ENCODE measurements at regions not wholly inside any gene's neighbourhood (a gene's known extent, or its start where the extent isn't known, plus 50 kb on each side); places are given as distances from the start of the nearest gene placed in this dataset.

DNA sequence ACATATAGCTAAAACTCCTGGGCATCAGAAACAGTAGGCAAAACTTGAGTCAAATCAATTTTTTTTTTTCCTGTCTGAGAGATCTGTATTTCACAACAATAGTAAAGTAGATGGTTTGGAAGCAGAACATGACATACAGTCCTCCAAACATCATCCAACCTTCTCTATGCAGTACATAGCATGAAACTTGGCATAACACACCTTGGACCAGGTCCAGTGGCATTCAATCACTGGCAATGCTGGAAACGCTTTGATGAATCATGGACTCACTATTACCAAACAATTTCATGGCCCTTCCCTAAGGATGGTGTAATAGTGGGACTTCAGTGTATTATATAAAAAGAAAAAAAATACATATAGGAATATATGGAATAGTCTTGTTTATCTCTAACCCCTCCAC lies 154.6 kb downstream of the FMR1NB start:
- no peak overlapping the region for H2BK12ac ChIP-seq (ENCODE audit: insufficient read length, low read depth, low read length)
- peaks cover 22% of the 10 kb centered on the region for H3K9me3 ChIP-seq (ENCODE audit: control insufficient read depth, low read depth, low read length)
- no peak overlapping the region for H3K56ac ChIP-seq (ENCODE audit: insufficient read length, low read depth, low read length)
- Mint-ChIP-seq H3K36me3 (ENCODE audit: insufficient read depth in 1 of 3, low read depth in 3 of 3) (peaks cover 0 to 4% (median 0%) of the 10 kb centered on the region in 3 experiments; a peak in 3 of 7 replicates), H3K4me3 (no peak overlapping the region), H3K27me3 (ENCODE audit: low read depth) (no peaks in the 10 kb centered on the region), H3K4me1 (peaks cover 2 to 6% of the 10 kb centered on the region in 2 experiments; a peak in 2 of 4 replicates), H3K27ac (no peak overlapping the region), H3K9me3 (peaks cover 51 to 57% of the 10 kb centered on the region in 2 experiments)
- no peak overlapping the region for H4K5ac ChIP-seq (ENCODE audit: insufficient read length, low read depth, low read length)
- H4K91ac ChIP-seq (ENCODE audit: insufficient read length, low read depth, low read length): no peak overlapping the region
- no peak overlapping the region for H2AFZ ChIP-seq (ENCODE audit: low read length)
- H4K20me1 ChIP-seq (ENCODE audit: control insufficient read depth, insufficient read depth, insufficient read length): no peaks in the 10 kb centered on the region
- no peak overlapping the region for H2BK20ac ChIP-seq (ENCODE audit: low read depth, low read length, poor library complexity, severe bottlenecking)
- H3T11ph ChIP-seq (ENCODE audit: low read length): no peak overlapping the region
- no peak overlapping the region for H3K9ac ChIP-seq (ENCODE audit: extremely low read depth, insufficient read length, low read length)
- H4K8ac ChIP-seq (replicated peaks; ENCODE audit: insufficient read length, low read depth, low read length): no peak overlapping the region
- no peaks in the 10 kb centered on the region for H3K79me1 ChIP-seq (ENCODE audit: insufficient read depth, low read depth, low read length, poor library complexity, severe bottlenecking)
- no peak overlapping the region for H3K27ac ChIP-seq (ENCODE audit: insufficient read length, low read depth, low read length)
- H3K27me3 ChIP-seq (ENCODE audit: insufficient read depth, low read length): no peaks in the 10 kb centered on the region
- H3K4me2 ChIP-seq (ENCODE audit: insufficient read depth, insufficient read length, low read length): no peak overlapping the region
- no CpG with 5 or more reads among the region's 1 CpG for WGBS (ENCODE audit: extremely low coverage, insufficient read length, low lambda C conversion rate)
- H2BK5ac ChIP-seq (ENCODE audit: insufficient read length, low read length): no peak overlapping the region
- TF ChIP-seq, protein P1, sequence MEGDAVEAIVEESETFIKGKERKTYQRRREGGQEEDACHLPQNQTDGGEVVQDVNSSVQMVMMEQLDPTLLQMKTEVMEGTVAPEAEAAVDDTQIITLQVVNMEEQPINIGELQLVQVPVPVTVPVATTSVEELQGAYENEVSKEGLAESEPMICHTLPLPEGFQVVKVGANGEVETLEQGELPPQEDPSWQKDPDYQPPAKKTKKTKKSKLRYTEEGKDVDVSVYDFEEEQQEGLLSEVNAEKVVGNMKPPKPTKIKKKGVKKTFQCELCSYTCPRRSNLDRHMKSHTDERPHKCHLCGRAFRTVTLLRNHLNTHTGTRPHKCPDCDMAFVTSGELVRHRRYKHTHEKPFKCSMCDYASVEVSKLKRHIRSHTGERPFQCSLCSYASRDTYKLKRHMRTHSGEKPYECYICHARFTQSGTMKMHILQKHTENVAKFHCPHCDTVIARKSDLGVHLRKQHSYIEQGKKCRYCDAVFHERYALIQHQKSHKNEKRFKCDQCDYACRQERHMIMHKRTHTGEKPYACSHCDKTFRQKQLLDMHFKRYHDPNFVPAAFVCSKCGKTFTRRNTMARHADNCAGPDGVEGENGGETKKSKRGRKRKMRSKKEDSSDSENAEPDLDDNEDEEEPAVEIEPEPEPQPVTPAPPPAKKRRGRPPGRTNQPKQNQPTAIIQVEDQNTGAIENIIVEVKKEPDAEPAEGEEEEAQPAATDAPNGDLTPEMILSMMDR (conservative IDR thresholded peaks at IDR 0.05): no peak
- no peak overlapping the region for H3K14ac ChIP-seq (ENCODE audit: insufficient read depth, low read length)
- H2BK120ac ChIP-seq (ENCODE audit: low read depth, low read length, poor library complexity, severe bottlenecking): no peak overlapping the region
- no peaks in the 10 kb centered on the region for H3K79me2 ChIP-seq (ENCODE audit: insufficient read depth, low read length)
- no peaks in the 10 kb centered on the region for H3K4me1 ChIP-seq (ENCODE audit: insufficient read depth, low read length)
- H3K18ac ChIP-seq (ENCODE audit: insufficient read length, low read depth, low read length): no peak overlapping the region
- no peak overlapping the region for H2AK5ac ChIP-seq (ENCODE audit: insufficient read length, low read length)
- H3K4ac ChIP-seq (ENCODE audit: low read depth, low read length): no peak overlapping the region
- no peak overlapping the region for H3K23ac ChIP-seq (ENCODE audit: insufficient read length, low read depth, low read length)
- H3K23me2 ChIP-seq (ENCODE audit: insufficient read length, low read depth, low read length, poor library complexity, severe bottlenecking): no peaks in the 10 kb centered on the region
- no peak overlapping the region for H2BK15ac ChIP-seq (ENCODE audit: low read depth, low read length)
- DNase-seq: no peak
